Gastrocnemius medialis (tissue), 4 donors: ENCODE measurements at regions not wholly inside any gene's neighbourhood (a gene's known extent, or its start where the extent isn't known, plus 50 kb on each side); places are given as distances from the start of the nearest gene placed in this dataset.

Experiments used
- ATAC-seq, 2 donors: fragments of 150-250 bp; one replicate each; pipeline ENCODE4 v1.9.1; 2016
- DNase-seq, 2 donors: peaks; one replicate each; pipeline ENCODE4 v3.0.0-alpha.2; 2019
- H3K27ac ChIP-seq, 4 donors: fragments of 200-600 bp; sonication (generic); 1 replicate in 1 of 4; 2 replicates in 3 of 4; pipeline ENCODE4 v1.5.1; 2016 to 2018; ENCODE audit warnings: mild to moderate bottlenecking in 2 of 4, moderate library complexity in 1 of 4
- H3K27me3 ChIP-seq, 3 donors: fragments of 200-600 bp; sonication (generic) in 2 of 3; 1 replicate in 1 of 3; 2 replicates in 2 of 3; pipeline versions ENCODE4 v1.5.1 to v1.6.0; 2016 to 2019; ENCODE audit warnings: mild to moderate bottlenecking in 1 of 3, moderate library complexity in 1 of 3
- H3K36me3 ChIP-seq, 2 donors: fragments of 200-600 bp; sonication (generic) in 1 of 2; one replicate each; pipeline ENCODE4 v1.5.1; 2017 to 2018
- H3K4me1 ChIP-seq, 2 donors: fragments of 200-600 bp; sonication (generic) in 1 of 2; one replicate each; pipeline ENCODE4 v1.5.1; 2016 to 2017; ENCODE audit warnings: mild to moderate bottlenecking in 2 of 2
- H3K4me3 ChIP-seq, 4 donors: fragments of 200-600 bp; sonication (generic) in 3 of 4; 1 replicate in 1 of 4; 2 replicates in 3 of 4; pipeline ENCODE4 v1.5.1; 2016 to 2019; ENCODE audit warnings: mild to moderate bottlenecking in 2 of 4
- H3K9me3 ChIP-seq, 3 donors: fragments of 200-600 bp; sonication (generic) in 2 of 3; 1 replicate in 1 of 3; 2 replicates in 2 of 3; pipeline ENCODE4 v1.5.1; 2016 to 2019
- CTCF ChIP-seq, 5 experiments: fragments of 450-650 bp in 3 of 5; fragments of 200-600 bp in 2 of 5; sonication (generic) in 2 of 5; IDR thresholded peaks in 4 of 5; conservative IDR thresholded peaks in 1 of 5; 1 replicate in 4 of 5; 2 replicates in 1 of 5; pipeline ENCODE4 v1.5.1; 2016 to 2019; ENCODE audit warnings: antibody characterized with exemption in 5 of 5, mild to moderate bottlenecking in 3 of 5, moderate library complexity in 3 of 5
- POLR2A ChIP-seq, 2 donors: fragments of 450-650 bp; IDR thresholded peaks; one replicate each; pipeline ENCODE4 v1.6.1; 2017; ENCODE audit warnings: antibody characterized with exemption in 2 of 2, mild to moderate bottlenecking in 2 of 2, moderate library complexity in 2 of 2
- in situ Hi-C, 4 donors: fragments of 200-750 bp; cut with MboI; loops; one replicate each; pipeline versions ENCODE4 v1.15.0 to v1.8.0; 2017; ENCODE audit warnings: low sequenced_read_pairs in 4 of 4
- intact Hi-C: fragments of 100-400 bp; cut with DNase I; formaldehyde crosslinking; loops from one replicate; pipeline ENCODE4 v1.15.1; 2023; ENCODE audit warnings: low total_unique reads

GRCh38 chr10:31081937-31082840, 50.5 kb upstream of the ZNF438 start:
- DNase-seq (no peak), ATAC-seq (no peak)
- Histone ChIP-seq H3K9me3 (no peaks in the 10 kb centered on the region), H3K27ac (no peak overlapping the region), H3K4me1 (no peaks in the 10 kb centered on the region), H3K27me3 (no peaks in the 10 kb centered on the region), H3K36me3 (no peaks in the 10 kb centered on the region), H3K4me3 (no peak overlapping the region)
- TF ChIP-seq CTCF (IDR thresholded peaks at IDR 0.05 in 4 of 5, conservative IDR thresholded peaks at IDR 0.05 in 1 of 5) (no peak), POLR2A (IDR thresholded peaks at IDR 0.05) (no peak)
- intact Hi-C loops = no loop called here
- in situ Hi-C loops = no loop called here

GRCh38 chr10:31083765-31084184, 52.1 kb upstream of the ZNF438 start:
- Histone ChIP-seq H3K9me3 (no peaks in the 10 kb centered on the region), H3K4me1 (no peaks in the 10 kb centered on the region), H3K36me3 (no peaks in the 10 kb centered on the region), H3K27me3 (no peaks in the 10 kb centered on the region), H3K4me3 (no peak overlapping the region), H3K27ac (no peak overlapping the region)
- intact Hi-C loops (no loop called here), in situ Hi-C loops (no loop called here)
- peak in 3 of 5 experiments; percentile 39 to 49 (median 41) for TF ChIP-seq CTCF (IDR thresholded peaks at IDR 0.05 in 4 of 5, conservative IDR thresholded peaks at IDR 0.05 in 1 of 5)
- TF ChIP-seq POLR2A (IDR thresholded peaks at IDR 0.05) = no peak
- ATAC-seq (no peak), DNase-seq (peak; percentile 17 to 33)

- Histone ChIP-seq H3K9me3 (no peaks in the 10 kb centered on the region), H3K4me1 (no peaks in the 10 kb centered on the region), H3K27ac (no peak overlapping the region), H3K27me3 (no peaks in the 10 kb centered on the region), H3K36me3 (no peaks in the 10 kb centered on the region), H3K4me3 (no peak overlapping the region)
- in situ Hi-C loops = no loop called here
- ATAC-seq (no peak), DNase-seq (no peak)
- intact Hi-C loops = no loop called here
- TF ChIP-seq CTCF (IDR thresholded peaks at IDR 0.05 in 4 of 5, conservative IDR thresholded peaks at IDR 0.05 in 1 of 5) (no peak), POLR2A (IDR thresholded peaks at IDR 0.05) (no peak)
Observed at GRCh38 chr10:31087011-31087410, 55.3 kb upstream of the ZNF438 start.

GRCh38 chr10:31087851-31088250, 56.2 kb upstream of the ZNF438 start:
- Histone ChIP-seq H3K27me3 (no peaks in the 10 kb centered on the region), H3K36me3 (no peaks in the 10 kb centered on the region), H3K4me1 (no peaks in the 10 kb centered on the region), H3K4me3 (no peak overlapping the region), H3K27ac (no peak overlapping the region), H3K9me3 (no peaks in the 10 kb centered on the region)
- TF ChIP-seq POLR2A (IDR thresholded peaks at IDR 0.05) (no peak), CTCF (IDR thresholded peaks at IDR 0.05 in 4 of 5, conservative IDR thresholded peaks at IDR 0.05 in 1 of 5) (no peak)
- intact Hi-C loops = no loop called here
- in situ Hi-C loops = no loop called here
- ATAC-seq (no peak), DNase-seq (no peak)
